ENCODE measurements at regions not wholly inside any gene's neighbourhood (a gene's known extent, or its start where the extent isn't known, plus 50 kb on each side); places are given as distances from the start of the nearest gene placed in this dataset.
"Not testable (repeated sequence)": the region's sequence is repeated elsewhere in the genome, so short reads cannot be mapped to it uniquely, and the experiment has no call there.

DNA sequence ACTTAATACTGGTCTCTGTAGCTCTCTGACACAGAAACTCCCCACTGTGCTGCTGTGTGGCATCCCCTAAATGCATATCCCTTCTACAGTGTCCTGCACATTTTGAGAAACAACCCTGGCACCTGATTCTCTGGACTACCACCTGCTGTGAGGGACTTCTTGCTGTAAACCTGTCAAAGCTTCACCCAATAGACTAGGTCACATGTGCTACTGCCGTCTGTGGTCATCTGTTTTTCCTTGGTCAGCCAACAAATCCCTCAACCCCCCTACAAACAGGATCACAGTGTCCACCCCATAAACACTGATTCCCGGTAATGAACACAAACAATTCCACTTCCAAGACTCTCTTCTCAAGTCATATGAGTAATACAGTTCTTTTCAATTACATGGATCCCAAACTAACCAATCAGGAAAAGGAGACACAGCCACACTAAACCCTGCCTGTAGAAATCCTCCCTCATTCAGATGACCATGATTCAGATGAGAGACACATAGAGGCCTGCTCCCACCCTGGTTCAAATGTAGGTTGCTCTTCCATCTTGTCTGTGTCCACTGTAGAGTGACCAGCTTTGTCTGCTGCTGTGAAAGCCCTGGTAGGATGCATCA is 1157.4 kb downstream of the RPIA start:
- Mint-ChIP-seq H3K4me1 (peaks cover 4% of the 10 kb centered on the region), H3K27me3 (peaks cover 14% of the 10 kb centered on the region), H3K9me3 (no peaks in the 10 kb centered on the region), H3K27ac (no peak overlapping the region), H3K4me3 (no peak overlapping the region), H3K36me3 (no peaks in the 10 kb centered on the region)
- ATAC-seq (ENCODE audit: low read depth) (no peak), DNase-seq (ENCODE audit: low spot score in 2 of 2) (no peak)

GRCh38 chr2:89849731-89850130 is 1158.3 kb downstream of the RPIA start:
- no peak overlapping the region for H3K4me3 Mint-ChIP-seq
- no peak for ATAC-seq (ENCODE audit: low read depth)

GRCh38 chr2:89850481-89850880 is 1159.0 kb downstream of the RPIA start:
- Mint-ChIP-seq H3K4me3 (no peak overlapping the region), H3K9me3 (no peaks in the 10 kb centered on the region), H3K4me1 (peaks cover 4% of the 10 kb centered on the region), H3K27ac (no peak overlapping the region), H3K36me3 (no peaks in the 10 kb centered on the region), H3K27me3 (peaks cover 14% of the 10 kb centered on the region)
- ATAC-seq (ENCODE audit: low read depth) (no peak), DNase-seq (ENCODE audit: low spot score in 2 of 2) (no peak)

More at GRCh38 chr2:89849731-89850130, 1158.3 kb downstream of the RPIA start:
- Mint-ChIP-seq H3K9me3 (no peaks in the 10 kb centered on the region), H3K27ac (no peak overlapping the region), H3K36me3 (no peaks in the 10 kb centered on the region), H3K4me1 (peaks cover 4% of the 10 kb centered on the region), H3K27me3 (peaks cover 14% of the 10 kb centered on the region)
- no peak for DNase-seq (ENCODE audit: low spot score in 2 of 2)

- DNase-seq (ENCODE audit: low spot score in 2 of 2) (no peak), ATAC-seq (ENCODE audit: low read depth) (no peak)
- Mint-ChIP-seq H3K27ac (no peak overlapping the region), H3K27me3 (peaks cover 12% of the 10 kb centered on the region), H3K36me3 (no peaks in the 10 kb centered on the region), H3K9me3 (no peaks in the 10 kb centered on the region), H3K4me1 (peaks cover 4% of the 10 kb centered on the region), H3K4me3 (no peak overlapping the region)
Measured at GRCh38 chr2:89850881-89851582, 1159.6 kb downstream of the RPIA start.

DNA sequence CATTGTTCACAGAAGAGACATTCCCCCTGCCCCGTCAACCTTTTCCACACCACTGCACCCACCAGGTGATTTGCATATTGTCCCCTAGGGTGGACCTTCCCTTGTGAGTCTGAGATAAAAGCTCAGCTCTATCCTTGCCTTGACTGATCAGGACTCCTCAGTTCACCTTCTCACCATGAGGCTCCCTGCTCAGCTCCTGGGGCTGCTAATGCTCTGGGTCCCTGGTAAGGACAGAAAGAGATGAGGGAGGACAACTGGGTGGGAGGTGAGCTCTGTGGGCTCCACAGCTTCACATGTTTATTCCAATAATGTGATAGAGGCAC is 1160.1 kb downstream of the RPIA start:
- no peak overlapping the region for H3K4me3 Mint-ChIP-seq
- H3K27me3 Mint-ChIP-seq: peaks cover 12% of the 10 kb centered on the region
- H3K36me3 Mint-ChIP-seq: no peaks in the 10 kb centered on the region
- no peak overlapping the region for H3K27ac Mint-ChIP-seq
- DNase-seq (ENCODE audit: low spot score in 2 of 2) (no peak), ATAC-seq (ENCODE audit: low read depth) (no peak)
- no peaks in the 10 kb centered on the region for H3K9me3 Mint-ChIP-seq
- H3K4me1 Mint-ChIP-seq: peaks cover 4% of the 10 kb centered on the region

GRCh38 chr2:89853427-89853826 is 1162.0 kb downstream of the RPIA start:
- H3K27me3 Mint-ChIP-seq: peaks cover 12% of the 10 kb centered on the region
- not testable (repeated sequence) for H3K36me3 Mint-ChIP-seq; H3K4me3 Mint-ChIP-seq; DNase-seq (ENCODE audit: low spot score in 2 of 2); ATAC-seq (ENCODE audit: low read depth); H3K9me3 Mint-ChIP-seq; H3K27ac Mint-ChIP-seq; H3K4me1 Mint-ChIP-seq

- H3K4me3 Mint-ChIP-seq: not testable (repeated sequence)
Measured at GRCh38 chr2:89855752-89856151, 1164.3 kb downstream of the RPIA start.

DNA sequence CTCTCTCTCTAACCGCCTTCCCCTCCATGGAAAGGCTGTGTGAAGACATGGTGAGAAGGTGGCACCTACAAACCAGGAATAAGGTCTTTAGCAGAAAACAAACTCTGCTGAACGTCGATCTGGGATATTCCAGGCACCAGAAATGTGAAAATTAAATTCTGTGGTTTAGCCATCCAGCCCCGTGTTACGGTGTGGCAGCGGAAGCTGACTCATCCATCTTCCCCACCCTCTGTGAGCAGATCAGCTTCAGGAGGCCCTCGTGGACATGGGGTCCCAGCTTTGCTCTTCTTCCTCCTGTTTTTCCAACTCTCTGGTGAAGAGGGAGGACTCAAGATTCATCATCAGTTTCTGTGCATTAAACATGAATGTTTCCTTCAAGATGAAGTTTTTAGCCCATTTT is 1164.8 kb downstream of the RPIA start:
- not testable (repeated sequence) for H3K27me3 Mint-ChIP-seq; H3K9me3 Mint-ChIP-seq; H3K4me1 Mint-ChIP-seq; DNase-seq (ENCODE audit: low spot score in 2 of 2); H3K27ac Mint-ChIP-seq; H3K36me3 Mint-ChIP-seq; ATAC-seq (ENCODE audit: low read depth); H3K4me3 Mint-ChIP-seq

More at GRCh38 chr2:89855752-89856151, 1164.3 kb downstream of the RPIA start:
- not testable (repeated sequence) for H3K4me1 Mint-ChIP-seq; H3K36me3 Mint-ChIP-seq; H3K9me3 Mint-ChIP-seq; ATAC-seq (ENCODE audit: low read depth); H3K27ac Mint-ChIP-seq; DNase-seq (ENCODE audit: low spot score in 2 of 2); H3K27me3 Mint-ChIP-seq

DNA sequence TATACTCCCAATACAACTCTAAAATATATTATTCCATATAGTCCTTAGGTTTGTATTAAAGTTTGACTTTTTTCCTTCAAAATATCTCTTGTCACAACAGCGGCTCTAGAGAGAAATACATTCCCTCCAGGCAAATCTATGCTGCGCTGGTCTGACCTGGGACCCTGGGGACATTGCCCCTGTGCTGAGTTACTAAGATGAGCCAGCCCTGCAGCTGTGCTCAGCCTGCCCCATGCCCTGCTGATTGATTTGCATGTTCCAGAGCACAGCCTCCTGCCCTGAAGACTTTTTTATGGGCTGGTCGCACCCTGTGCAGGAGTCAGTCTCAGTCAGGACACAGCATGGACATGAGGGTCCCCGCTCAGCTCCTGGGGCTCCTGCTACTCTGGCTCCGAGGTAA is 1170.7 kb downstream of the RPIA start:
- H3K4me3 Mint-ChIP-seq; H3K9me3 Mint-ChIP-seq; DNase-seq (ENCODE audit: low spot score in 2 of 2); H3K36me3 Mint-ChIP-seq; H3K27ac Mint-ChIP-seq; H3K4me1 Mint-ChIP-seq; H3K27me3 Mint-ChIP-seq: not testable (repeated sequence)
- ATAC-seq (ENCODE audit: low read depth): peak; percentile 32

- not testable (repeated sequence) for H3K36me3 Mint-ChIP-seq; DNase-seq (ENCODE audit: low spot score in 2 of 2); H3K4me1 Mint-ChIP-seq; H3K27ac Mint-ChIP-seq; H3K27me3 Mint-ChIP-seq; H3K9me3 Mint-ChIP-seq; H3K4me3 Mint-ChIP-seq
- peak; percentile 86 for ATAC-seq (ENCODE audit: low read depth)
Measured at GRCh38 chr2:89863209-89863608, 1171.7 kb downstream of the RPIA start.

GRCh38 chr2:89874810-89875595 is 1183.5 kb downstream of the RPIA start:
- not testable (repeated sequence) for H3K27ac Mint-ChIP-seq; H3K36me3 Mint-ChIP-seq; H3K4me3 Mint-ChIP-seq; H3K9me3 Mint-ChIP-seq; DNase-seq (ENCODE audit: low spot score in 2 of 2); H3K27me3 Mint-ChIP-seq; ATAC-seq (ENCODE audit: low read depth); H3K4me1 Mint-ChIP-seq

- H3K36me3 Mint-ChIP-seq; DNase-seq (ENCODE audit: low spot score in 2 of 2); H3K9me3 Mint-ChIP-seq; H3K4me1 Mint-ChIP-seq; H3K4me3 Mint-ChIP-seq; ATAC-seq (ENCODE audit: low read depth); H3K27ac Mint-ChIP-seq; H3K27me3 Mint-ChIP-seq: not testable (repeated sequence)
Measured at GRCh38 chr2:89876445-89876844, 1185.0 kb downstream of the RPIA start.

- H3K27me3 Mint-ChIP-seq; ATAC-seq (ENCODE audit: low read depth); H3K4me3 Mint-ChIP-seq; H3K36me3 Mint-ChIP-seq; DNase-seq (ENCODE audit: low spot score in 2 of 2); H3K27ac Mint-ChIP-seq; H3K4me1 Mint-ChIP-seq; H3K9me3 Mint-ChIP-seq: not testable (repeated sequence)
Measured at GRCh38 chr2:89876878-89877277, 1185.4 kb downstream of the RPIA start.

GRCh38 chr2:89882880-89883279 is 1191.4 kb downstream of the RPIA start:
- H3K27me3 Mint-ChIP-seq; H3K4me1 Mint-ChIP-seq; H3K27ac Mint-ChIP-seq; ATAC-seq (ENCODE audit: low read depth); H3K36me3 Mint-ChIP-seq; DNase-seq (ENCODE audit: low spot score in 2 of 2); H3K9me3 Mint-ChIP-seq; H3K4me3 Mint-ChIP-seq: not testable (repeated sequence)

All from memory B cell (primary cell).